IMR-90 (cell line): ENCODE measurements at regions not wholly inside any gene's neighbourhood (a gene's known extent, or its start where the extent isn't known, plus 50 kb on each side); places are given as distances from the start of the nearest gene placed in this dataset.

Source experiments
- ATAC-seq: fragments of 200-7000 bp; cut with Tn5 transposase; 2 replicates; pipeline ENCODE4 v1.9.1; 2020; ENCODE audit warnings: low read depth, mild to moderate bottlenecking, moderate library complexity
- BruUV-seq: library from RNA; stranded (reverse); fragments of 400-500 nt; replicated peaks from 2 replicates; lab custom pipeline; 2021; lab: Mats Ljungman, UMichigan
- CTCF ChIA-PET: fragments of 300-600 bp; formaldehyde crosslinking; extraction: SDS; loops from one replicate; lab custom pipeline; 2021; ENCODE audit warnings: antibody characterized with exemption; lab: Yijun Ruan, JAX
- POLR2A ChIA-PET: fragments of 300-600 bp; sonication (Branson Sonifier 250); formaldehyde crosslinking; loops from one replicate; lab custom pipeline; 2022; ENCODE audit warnings: antibody characterized with exemption; ENCODE audit not compliant: unreplicated experiment; lab: Charles Lee
- DNase-seq: peaks from one replicate; pipeline ENCODE4 v3.0.0; 2013
- H2AFZ ChIP-seq: replicated peaks from 2 replicates; pipeline ENCODE3; 2013; ENCODE audit warnings: low read length, mild to moderate bottlenecking; ENCODE audit not compliant: poor library complexity
- H2AK5ac ChIP-seq: 2 replicates; pipeline ENCODE4 v1.6.1; 2013; ENCODE audit warnings: low read depth, low read length, inconsistent platforms
- H2AK9ac ChIP-seq: replicated peaks from 2 replicates; pipeline ENCODE3; 2013; ENCODE audit warnings: mild to moderate bottlenecking, low read depth, low read length, moderate library complexity; ENCODE audit not compliant: poor library complexity
- H2BK120ac ChIP-seq: 2 replicates; pipeline ENCODE4 v1.6.1; 2013; ENCODE audit warnings: low read depth, low read length, inconsistent platforms
- H2BK15ac ChIP-seq: 3 replicates; pipeline ENCODE4 v1.6.1; 2013; ENCODE audit warnings: low read depth, low read length, inconsistent platforms
- H2BK20ac ChIP-seq: 2 replicates; pipeline ENCODE4 v1.6.1; 2013; ENCODE audit warnings: low read depth, mild to moderate bottlenecking, inconsistent platforms, low read length, moderate library complexity
- H2BK5ac ChIP-seq: 2 replicates; pipeline ENCODE4 v1.6.1; 2013; ENCODE audit warnings: mild to moderate bottlenecking, low read depth, low read length, inconsistent platforms; ENCODE audit not compliant: poor library complexity, severe bottlenecking
- H3K14ac ChIP-seq: replicated peaks from 2 replicates; pipeline ENCODE4 v1.6.1; 2013; ENCODE audit warnings: low read depth, low read length, inconsistent platforms
- H3K18ac ChIP-seq: 2 replicates; pipeline ENCODE4 v1.6.1; 2013; ENCODE audit warnings: low read depth, low read length, control low read depth
- H3K23ac ChIP-seq: 2 replicates; pipeline ENCODE4 v1.6.1; 2013; ENCODE audit warnings: low read depth, low read length, inconsistent platforms
- H3K27ac ChIP-seq: 2 replicates; pipeline ENCODE4 v1.5.1; 2013; ENCODE audit warnings: mild to moderate bottlenecking, control low read depth, low read length; ENCODE audit not compliant: insufficient read depth
- H3K27me3 ChIP-seq: 2 replicates; pipeline ENCODE4 v1.6.1; 2013; ENCODE audit warnings: low read length; ENCODE audit not compliant: control insufficient read depth, insufficient read depth
- H3K36me3 ChIP-seq: 2 replicates; pipeline ENCODE4 v1.6.1; 2013; ENCODE audit warnings: low read length, mixed read lengths; ENCODE audit not compliant: control insufficient read depth, insufficient read depth
- H3K4ac ChIP-seq: 2 replicates; pipeline ENCODE4 v1.6.1; 2013; ENCODE audit warnings: low read depth, low read length, inconsistent platforms
- H3K4me1 ChIP-seq: 2 replicates; pipeline ENCODE4 v1.6.1; 2013; ENCODE audit warnings: low read length, mixed read lengths; ENCODE audit not compliant: control insufficient read depth, insufficient read depth
- H3K4me2 ChIP-seq: 2 replicates; pipeline ENCODE4 v1.6.1; 2013; ENCODE audit warnings: low read depth, mild to moderate bottlenecking, control low read depth, low read length, moderate library complexity
- H3K4me3 ChIP-seq: 2 replicates; pipeline ENCODE4 v1.5.1; 2013; ENCODE audit warnings: low read depth, mild to moderate bottlenecking, control low read depth, low read length, moderate library complexity; ENCODE audit not compliant: insufficient read depth
- H3K56ac ChIP-seq: 2 replicates; pipeline ENCODE4 v1.6.1; 2013; ENCODE audit warnings: low read length, inconsistent platforms; ENCODE audit not compliant: insufficient read depth; ENCODE audit errors: extremely low read depth
- H3K79me1 ChIP-seq, 2 experiments: 2 replicates each; pipeline ENCODE4 v1.6.1; 2013; ENCODE audit warnings: low read length in 2 of 2, inconsistent platforms in 1 of 2, low read depth in 1 of 2
- H3K9ac ChIP-seq: 2 replicates; pipeline ENCODE4 v1.6.1; 2013; ENCODE audit warnings: low read depth, low read length, control low read depth
- H3K9me1 ChIP-seq: 2 replicates; pipeline ENCODE4 v1.6.1; 2013; ENCODE audit warnings: low read length, inconsistent platforms; ENCODE audit not compliant: insufficient read depth
- H3K9me3 ChIP-seq: 2 replicates; pipeline ENCODE4 v1.6.1; 2013; ENCODE audit warnings: low read length; ENCODE audit not compliant: control insufficient read depth, insufficient read depth
- H4K20me1 ChIP-seq: 2 replicates; pipeline ENCODE4 v1.6.1; 2013; ENCODE audit warnings: low read length, inconsistent platforms; ENCODE audit not compliant: insufficient read depth
- H4K5ac ChIP-seq: 2 replicates; pipeline ENCODE4 v1.6.1; 2013; ENCODE audit warnings: mild to moderate bottlenecking, low read depth, low read length, control low read depth
- H4K8ac ChIP-seq, 2 experiments: 2 replicates each; pipeline ENCODE4 v1.6.1; 2013; ENCODE audit warnings: low read depth in 2 of 2, low read length in 2 of 2, control low read depth in 1 of 2, inconsistent platforms in 1 of 2
- H4K91ac ChIP-seq: 2 replicates; pipeline ENCODE4 v1.6.1; 2013; ENCODE audit warnings: low read depth, low read length, inconsistent platforms; ENCODE audit not compliant: insufficient read depth
- BHLHE40 ChIP-seq: fragments of 150-350 bp; IDR thresholded peaks from 2 replicates; pipeline ENCODE4 v1.6.1; 2016; ENCODE audit warnings: mild to moderate bottlenecking, low read depth, low read length
- CEBPB ChIP-seq: IDR thresholded peaks from 2 replicates; pipeline ENCODE4 v1.6.1; 2012; ENCODE audit warnings: low read depth, low read length, improper control_type of control experiment
- MAFK ChIP-seq: IDR thresholded peaks from 2 replicates; pipeline ENCODE4 v1.6.1; 2012; ENCODE audit warnings: low read depth, low read length, improper control_type of control experiment
- MAZ ChIP-seq: IDR thresholded peaks from 2 replicates; pipeline ENCODE4 v1.6.1; 2012; ENCODE audit warnings: low read depth, mild to moderate bottlenecking, low read length, improper control_type of control experiment, moderate library complexity, borderline replicate concordance
- MXI1 ChIP-seq: IDR thresholded peaks from 2 replicates; pipeline ENCODE4 v1.6.1; 2012; ENCODE audit warnings: low read depth, mild to moderate bottlenecking, low read length, moderate library complexity, borderline replicate concordance
- RAD21 ChIP-seq: IDR thresholded peaks from 2 replicates; pipeline ENCODE4 v1.6.1; 2012; ENCODE audit warnings: low read length, improper control_type of control experiment
- RFX5 ChIP-seq: IDR thresholded peaks from 2 replicates; pipeline ENCODE4 v1.8.0; 2012; ENCODE audit warnings: low read depth, mild to moderate bottlenecking, low read length, moderate library complexity
- USF2 ChIP-seq: fragments of 150-350 bp; IDR thresholded peaks from 2 replicates; pipeline ENCODE4 v1.6.1; 2017; ENCODE audit warnings: mild to moderate bottlenecking, antibody characterized with exemption, low read length, low read depth
- whole genome bisulfite sequencing, 2 experiments: methylation state at CpG; one replicate each; pipeline versions ENCODE4 v1.1.5 to v1.1.7; 2013; ENCODE audit warnings: missing lambda C conversion rate in 2 of 2; ENCODE audit not compliant: insufficient read length in 1 of 2; ENCODE audit errors: extremely low coverage in 2 of 2; 5-methylcytosine and 5-hydroxymethylcytosine counted together
- dilution Hi-C: fragments of 300-500 bp; cut with HindIII; formaldehyde crosslinking; loops from one replicate; pipeline ENCODE4 v1.14.3; 2018; ENCODE audit warnings: low sequenced_read_pairs; ENCODE audit not compliant: unreplicated experiment
- in situ Hi-C: fragments of 300-500 bp; cut with MboI; formaldehyde crosslinking; loops from 3 replicates; pipeline ENCODE4 v1.14.3; 2019; ENCODE audit warnings: low sequenced_read_pairs, inconsistent platforms, mixed read lengths
- intact Hi-C: fragments of 100-400 bp; cut with micrococcal nuclease; formaldehyde crosslinking; loops from 2 replicates; pipeline ENCODE4 v1.10.0; 2022
- TF ChIP-seq, protein P1 (sequence below): conservative IDR thresholded peaks from 2 replicates; pipeline ENCODE4 v1.5.1; 2012; ENCODE audit warnings: mild to moderate bottlenecking, low read depth, low read length, improper control_type of control experiment

- Histone ChIP-seq H4K8ac (no peak overlapping the region), H3K9ac (no peak overlapping the region), H4K5ac (no peak overlapping the region), H3K14ac (no peak overlapping the region), H4K91ac (no peak overlapping the region), H2AFZ (no peak overlapping the region), H3K27me3 (peaks cover 2% of the 10 kb centered on the region), H3K23ac (no peak overlapping the region), H4K20me1 (no peaks in the 10 kb centered on the region), H2AK5ac (no peak overlapping the region), H2AK9ac (no peak overlapping the region), H3K4ac (no peak overlapping the region), H2BK15ac (no peak overlapping the region), H3K79me1 (no peaks in the 10 kb centered on the region), H3K4me1 (no peaks in the 10 kb centered on the region), H3K56ac (no peak overlapping the region), H3K27ac (no peak overlapping the region), H2BK20ac (no peak overlapping the region), H3K4me2 (no peak overlapping the region), H3K18ac (no peak overlapping the region), H3K9me3 (no peaks in the 10 kb centered on the region), H3K36me3 (no peaks in the 10 kb centered on the region), H2BK120ac (no peak overlapping the region), H3K4me3 (no peak overlapping the region), H3K9me1 (no peaks in the 10 kb centered on the region), H2BK5ac (no peak overlapping the region)
- 50% methylated on average over 1 of the region's 13 CpGs; no CpG with 5 or more reads in 1 of the 2 experiments for WGBS, 2 experiments
- ATAC-seq (no peak), DNase-seq (no peak)
- intact Hi-C loops, result no loop called here
- in situ Hi-C loops, result no loop called here
- ChIA-PET POLR2A (no interaction called here), CTCF (no interaction called here)
- no TSS peak for BruUV-seq
- dilution Hi-C loops, result no loop called here
- TF ChIP-seq RFX5, result no peak
- no peak for TF ChIP-seq MAFK
- TF ChIP-seq RAD21, result no peak
- TF ChIP-seq BHLHE40, result no peak
- no peak for TF ChIP-seq MAZ
- TF ChIP-seq CEBPB, result no peak
- no peak for TF ChIP-seq USF2
- TF ChIP-seq, protein P1, sequence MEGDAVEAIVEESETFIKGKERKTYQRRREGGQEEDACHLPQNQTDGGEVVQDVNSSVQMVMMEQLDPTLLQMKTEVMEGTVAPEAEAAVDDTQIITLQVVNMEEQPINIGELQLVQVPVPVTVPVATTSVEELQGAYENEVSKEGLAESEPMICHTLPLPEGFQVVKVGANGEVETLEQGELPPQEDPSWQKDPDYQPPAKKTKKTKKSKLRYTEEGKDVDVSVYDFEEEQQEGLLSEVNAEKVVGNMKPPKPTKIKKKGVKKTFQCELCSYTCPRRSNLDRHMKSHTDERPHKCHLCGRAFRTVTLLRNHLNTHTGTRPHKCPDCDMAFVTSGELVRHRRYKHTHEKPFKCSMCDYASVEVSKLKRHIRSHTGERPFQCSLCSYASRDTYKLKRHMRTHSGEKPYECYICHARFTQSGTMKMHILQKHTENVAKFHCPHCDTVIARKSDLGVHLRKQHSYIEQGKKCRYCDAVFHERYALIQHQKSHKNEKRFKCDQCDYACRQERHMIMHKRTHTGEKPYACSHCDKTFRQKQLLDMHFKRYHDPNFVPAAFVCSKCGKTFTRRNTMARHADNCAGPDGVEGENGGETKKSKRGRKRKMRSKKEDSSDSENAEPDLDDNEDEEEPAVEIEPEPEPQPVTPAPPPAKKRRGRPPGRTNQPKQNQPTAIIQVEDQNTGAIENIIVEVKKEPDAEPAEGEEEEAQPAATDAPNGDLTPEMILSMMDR, result no peak
- no peak for TF ChIP-seq MXI1
These were observed 206.4 kb downstream of the ENGASE start for GRCh38 chr17:79280866-79281572.
